GM23338 (cell line): ENCODE measurements at regions not wholly inside any gene's neighbourhood (a gene's known extent, or its start where the extent isn't known, plus 50 kb on each side); places are given as distances from the start of the nearest gene placed in this dataset.
"Not testable (repeated sequence)": the region's sequence is repeated elsewhere in the genome, so short reads cannot be mapped to it uniquely, and the experiment has no call there.

Experiments used
- EZH2 ChIP-seq: fragments of 200-600 bp; sonication (generic); IDR thresholded peaks from one replicate; pipeline ENCODE4 v1.8.0; 2017; ENCODE audit warnings: antibody characterized with exemption, mild to moderate bottlenecking, low read depth; ENCODE audit not compliant: unreplicated experiment
- POLR2AphosphoS5 ChIP-seq: IDR thresholded peaks from 2 replicates; pipeline ENCODE4 v1.6.1; 2016; ENCODE audit warnings: antibody characterized with exemption, low read depth
- TF ChIP-seq, protein P1 (sequence below), 2 experiments: fragments of 200-600 bp in 1 of 2; sonication (generic) in 1 of 2; conservative IDR thresholded peaks; 2 replicates each; pipeline versions ENCODE4 v1.5.1 to v1.6.1; 2016 to 2017; ENCODE audit warnings: antibody characterized with exemption in 2 of 2, low read depth in 2 of 2, mild to moderate bottlenecking in 2 of 2, moderate library complexity in 1 of 2

DNA sequence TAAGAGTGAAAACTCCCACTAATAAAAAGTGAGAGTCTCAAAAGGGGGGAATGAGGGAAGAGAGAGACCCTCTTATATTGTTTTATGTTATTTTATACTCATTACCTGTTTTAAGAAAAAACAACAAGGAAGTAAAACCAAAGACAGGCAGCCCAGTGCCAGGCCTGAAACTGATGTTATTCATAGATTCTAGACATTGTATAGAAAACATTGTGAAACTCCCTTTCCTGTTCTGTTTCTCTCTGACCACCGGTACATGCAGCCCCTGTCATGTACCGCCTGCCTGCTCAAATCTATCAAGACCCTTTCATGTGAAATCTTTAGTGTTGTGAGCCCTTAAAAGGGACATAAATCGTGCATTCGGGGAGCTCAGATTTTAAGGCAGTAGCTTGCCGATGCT, 216.4 kb upstream of the CNTN3 start:
- TF ChIP-seq, protein P1, sequence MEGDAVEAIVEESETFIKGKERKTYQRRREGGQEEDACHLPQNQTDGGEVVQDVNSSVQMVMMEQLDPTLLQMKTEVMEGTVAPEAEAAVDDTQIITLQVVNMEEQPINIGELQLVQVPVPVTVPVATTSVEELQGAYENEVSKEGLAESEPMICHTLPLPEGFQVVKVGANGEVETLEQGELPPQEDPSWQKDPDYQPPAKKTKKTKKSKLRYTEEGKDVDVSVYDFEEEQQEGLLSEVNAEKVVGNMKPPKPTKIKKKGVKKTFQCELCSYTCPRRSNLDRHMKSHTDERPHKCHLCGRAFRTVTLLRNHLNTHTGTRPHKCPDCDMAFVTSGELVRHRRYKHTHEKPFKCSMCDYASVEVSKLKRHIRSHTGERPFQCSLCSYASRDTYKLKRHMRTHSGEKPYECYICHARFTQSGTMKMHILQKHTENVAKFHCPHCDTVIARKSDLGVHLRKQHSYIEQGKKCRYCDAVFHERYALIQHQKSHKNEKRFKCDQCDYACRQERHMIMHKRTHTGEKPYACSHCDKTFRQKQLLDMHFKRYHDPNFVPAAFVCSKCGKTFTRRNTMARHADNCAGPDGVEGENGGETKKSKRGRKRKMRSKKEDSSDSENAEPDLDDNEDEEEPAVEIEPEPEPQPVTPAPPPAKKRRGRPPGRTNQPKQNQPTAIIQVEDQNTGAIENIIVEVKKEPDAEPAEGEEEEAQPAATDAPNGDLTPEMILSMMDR (conservative IDR thresholded peaks at IDR 0.05; ENCODE audit: low read depth in 2 of 2): not testable (repeated sequence)
- TF ChIP-seq POLR2AphosphoS5, EZH2: not testable (repeated sequence)
